ENCODE measurements at regions not wholly inside any gene's neighbourhood (a gene's known extent, or its start where the extent isn't known, plus 50 kb on each side); places are given as distances from the start of the nearest gene placed in this dataset.

DNA sequence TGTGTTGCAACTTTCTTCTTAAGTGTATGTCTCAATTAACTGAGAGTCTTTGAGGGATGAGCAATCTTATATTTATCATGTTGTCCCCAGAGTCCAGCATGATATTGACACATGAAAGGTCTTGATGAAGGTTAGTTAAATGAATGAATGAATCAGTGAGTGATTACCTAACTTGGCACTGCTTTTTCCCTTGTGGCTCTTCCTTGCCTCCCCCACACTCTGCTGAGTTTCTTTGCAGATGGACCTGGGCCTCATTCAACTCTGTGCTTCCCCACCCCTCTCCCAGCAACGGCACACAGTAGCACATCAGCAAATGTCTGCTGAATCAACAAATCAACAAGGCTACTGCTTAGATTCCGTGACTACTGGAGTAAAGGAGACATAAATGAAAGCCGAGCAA lies 235.1 kb upstream of the CXCL12 start:
- TF ChIP-seq EZH2 (IDR thresholded peaks at IDR 0.05; ENCODE audit: borderline replicate concordance) (no peak), EZH2phosphoT487 (IDR thresholded peaks at IDR 0.05; ENCODE audit: low read depth, severe bottlenecking, unreplicated experiment) (no peak)
- TF ChIP-seq, protein P1, sequence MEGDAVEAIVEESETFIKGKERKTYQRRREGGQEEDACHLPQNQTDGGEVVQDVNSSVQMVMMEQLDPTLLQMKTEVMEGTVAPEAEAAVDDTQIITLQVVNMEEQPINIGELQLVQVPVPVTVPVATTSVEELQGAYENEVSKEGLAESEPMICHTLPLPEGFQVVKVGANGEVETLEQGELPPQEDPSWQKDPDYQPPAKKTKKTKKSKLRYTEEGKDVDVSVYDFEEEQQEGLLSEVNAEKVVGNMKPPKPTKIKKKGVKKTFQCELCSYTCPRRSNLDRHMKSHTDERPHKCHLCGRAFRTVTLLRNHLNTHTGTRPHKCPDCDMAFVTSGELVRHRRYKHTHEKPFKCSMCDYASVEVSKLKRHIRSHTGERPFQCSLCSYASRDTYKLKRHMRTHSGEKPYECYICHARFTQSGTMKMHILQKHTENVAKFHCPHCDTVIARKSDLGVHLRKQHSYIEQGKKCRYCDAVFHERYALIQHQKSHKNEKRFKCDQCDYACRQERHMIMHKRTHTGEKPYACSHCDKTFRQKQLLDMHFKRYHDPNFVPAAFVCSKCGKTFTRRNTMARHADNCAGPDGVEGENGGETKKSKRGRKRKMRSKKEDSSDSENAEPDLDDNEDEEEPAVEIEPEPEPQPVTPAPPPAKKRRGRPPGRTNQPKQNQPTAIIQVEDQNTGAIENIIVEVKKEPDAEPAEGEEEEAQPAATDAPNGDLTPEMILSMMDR (IDR thresholded peaks at IDR 0.05; ENCODE audit: poor library complexity), result no peak

Measured in hepatocyte (in vitro differentiated cells).